ENCODE measurements at regions not wholly inside any gene's neighbourhood (a gene's known extent, or its start where the extent isn't known, plus 50 kb on each side); places are given as distances from the start of the nearest gene placed in this dataset.
A peak's percentile ranks its signal among the peaks of the same experiment; 100 is the strongest.

DNA sequence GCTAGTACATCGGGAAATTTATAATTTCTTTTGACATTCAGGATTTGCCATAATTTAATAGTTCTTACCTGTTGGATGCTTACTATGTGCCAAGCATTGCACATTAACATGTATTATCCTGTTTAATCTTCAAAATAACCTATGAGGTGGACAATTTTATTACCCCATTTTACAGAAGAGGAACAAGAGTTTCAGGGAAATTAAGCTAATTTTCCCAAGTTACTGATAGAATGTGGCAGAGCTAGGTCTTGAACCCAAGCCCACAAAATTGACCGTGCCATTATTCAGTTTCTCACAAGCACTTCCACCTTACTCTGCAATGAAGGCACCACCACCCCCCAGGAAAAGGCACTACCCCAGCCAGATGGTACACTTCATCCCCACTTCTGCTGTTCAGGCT is 161.1 kb upstream of the PLEKHG7 start:
- DNase-seq: no peak
- H3K27me3 ChIP-seq: no peaks in the 10 kb centered on the region
- peaks cover 27 to 41% of the 10 kb centered on the region in 2 donors for H3K4me1 ChIP-seq
- TF ChIP-seq, protein P1, sequence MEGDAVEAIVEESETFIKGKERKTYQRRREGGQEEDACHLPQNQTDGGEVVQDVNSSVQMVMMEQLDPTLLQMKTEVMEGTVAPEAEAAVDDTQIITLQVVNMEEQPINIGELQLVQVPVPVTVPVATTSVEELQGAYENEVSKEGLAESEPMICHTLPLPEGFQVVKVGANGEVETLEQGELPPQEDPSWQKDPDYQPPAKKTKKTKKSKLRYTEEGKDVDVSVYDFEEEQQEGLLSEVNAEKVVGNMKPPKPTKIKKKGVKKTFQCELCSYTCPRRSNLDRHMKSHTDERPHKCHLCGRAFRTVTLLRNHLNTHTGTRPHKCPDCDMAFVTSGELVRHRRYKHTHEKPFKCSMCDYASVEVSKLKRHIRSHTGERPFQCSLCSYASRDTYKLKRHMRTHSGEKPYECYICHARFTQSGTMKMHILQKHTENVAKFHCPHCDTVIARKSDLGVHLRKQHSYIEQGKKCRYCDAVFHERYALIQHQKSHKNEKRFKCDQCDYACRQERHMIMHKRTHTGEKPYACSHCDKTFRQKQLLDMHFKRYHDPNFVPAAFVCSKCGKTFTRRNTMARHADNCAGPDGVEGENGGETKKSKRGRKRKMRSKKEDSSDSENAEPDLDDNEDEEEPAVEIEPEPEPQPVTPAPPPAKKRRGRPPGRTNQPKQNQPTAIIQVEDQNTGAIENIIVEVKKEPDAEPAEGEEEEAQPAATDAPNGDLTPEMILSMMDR (IDR thresholded peaks at IDR 0.05): no peak
- TF ChIP-seq POLR2A (IDR thresholded peaks at IDR 0.05): no peak
- peak overlapping the region in 1 of 3 donors; percentile 92 for H3K27ac ChIP-seq
- intact Hi-C loops (cut with DNase I): no loop called here
- no peaks in the 10 kb centered on the region for H3K36me3 ChIP-seq
- no peak overlapping the region for H3K4me3 ChIP-seq (replicated peaks in 1 of 3)
- no peaks in the 10 kb centered on the region for H3K9me3 ChIP-seq
- WGBS, 2 donors: 93 to 99% methylated on average over 2 of the region's 2 CpGs

DNA sequence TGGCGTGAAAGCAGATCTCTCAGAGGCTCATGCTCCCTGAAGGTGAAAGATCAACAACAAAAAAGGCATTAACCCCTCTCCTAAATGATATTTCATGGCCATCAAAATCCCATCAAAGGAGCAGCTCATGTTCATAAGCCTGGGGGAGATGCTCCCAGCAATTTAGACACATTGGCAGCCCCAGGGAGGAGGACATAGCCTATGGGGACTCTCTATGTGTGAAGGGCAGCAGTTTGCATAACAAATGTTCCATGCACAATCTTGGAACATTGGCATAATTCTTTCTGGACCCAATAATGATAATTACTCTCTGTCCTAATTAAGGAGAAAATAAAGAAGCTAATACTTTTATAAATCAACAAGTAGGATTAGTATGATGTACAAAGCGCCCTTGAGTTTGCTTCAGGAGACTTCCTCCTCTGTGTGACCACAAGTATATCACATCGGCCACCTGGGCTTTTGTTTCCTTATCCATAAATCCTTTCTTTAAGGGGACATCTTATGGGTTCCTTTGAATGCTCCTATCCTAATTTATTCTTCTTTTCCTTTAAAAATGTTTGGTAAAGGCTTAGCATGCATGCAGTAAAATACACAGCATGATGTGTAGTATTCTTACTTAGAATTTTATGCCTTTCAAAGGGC is 161.9 kb upstream of the PLEKHG7 start:
- H3K27ac ChIP-seq: peak overlapping the region in 1 of 3 donors; percentile 21
- H3K9me3 ChIP-seq: no peaks in the 10 kb centered on the region
- H3K4me1 ChIP-seq: peaks cover 27 to 41% of the 10 kb centered on the region in 2 donors
- no peak for DNase-seq
- TF ChIP-seq POLR2A (IDR thresholded peaks at IDR 0.05): no peak
- TF ChIP-seq, protein P1 (IDR thresholded peaks at IDR 0.05): no peak
- WGBS, 2 donors: 80 to 83% methylated on average over 3 of the region's 3 CpGs
- no peak overlapping the region for H3K4me3 ChIP-seq (replicated peaks in 1 of 3)
- intact Hi-C loops (cut with DNase I): no loop called here
- no peaks in the 10 kb centered on the region for H3K36me3 ChIP-seq
- no peaks in the 10 kb centered on the region for H3K27me3 ChIP-seq

- Histone ChIP-seq H3K36me3 (no peaks in the 10 kb centered on the region), H3K4me3 (replicated peaks in 1 of 3) (no peak overlapping the region), H3K4me1 (peaks cover 27 to 41% of the 10 kb centered on the region in 2 donors), H3K27ac (peak overlapping the region in 2 of 3 donors; percentile 11 to 21), H3K27me3 (no peaks in the 10 kb centered on the region), H3K9me3 (no peaks in the 10 kb centered on the region)
- WGBS, 2 donors: 53 to 55% methylated on average over 12 of the region's 12 CpGs
- DNase-seq: peak; percentile 20 to 48
- intact Hi-C loops (cut with DNase I): no loop called here
- TF ChIP-seq POLR2A (IDR thresholded peaks at IDR 0.05): no peak
- TF ChIP-seq, protein P1 (IDR thresholded peaks at IDR 0.05): peak in 1 of 6 experiments; percentile 15
These were observed 162.6 kb upstream of the PLEKHG7 start for GRCh38 chr12:92539976-92540781.

- 53 to 65% methylated on average over 5 of the region's 5 CpGs for WGBS, 2 donors
- Histone ChIP-seq H3K4me1 (peaks cover 21 to 36% of the 10 kb centered on the region in 2 donors), H3K4me3 (replicated peaks in 1 of 3) (no peak overlapping the region), H3K27me3 (no peaks in the 10 kb centered on the region), H3K27ac (peak overlapping the region in 1 of 3 donors; percentile 11), H3K9me3 (no peaks in the 10 kb centered on the region), H3K36me3 (no peaks in the 10 kb centered on the region)
- no peak for DNase-seq
- intact Hi-C loops (cut with DNase I): no loop called here
- TF ChIP-seq POLR2A (IDR thresholded peaks at IDR 0.05): no peak
- TF ChIP-seq, protein P1 (IDR thresholded peaks at IDR 0.05): no peak
These were observed 163.6 kb upstream of the PLEKHG7 start for GRCh38 chr12:92539110-92539749.

All from thyroid gland (tissue), 4 donors.